ENCODE measurements at regions not wholly inside any gene's neighbourhood (a gene's known extent, or its start where the extent isn't known, plus 50 kb on each side); places are given as distances from the start of the nearest gene placed in this dataset.

DNA sequence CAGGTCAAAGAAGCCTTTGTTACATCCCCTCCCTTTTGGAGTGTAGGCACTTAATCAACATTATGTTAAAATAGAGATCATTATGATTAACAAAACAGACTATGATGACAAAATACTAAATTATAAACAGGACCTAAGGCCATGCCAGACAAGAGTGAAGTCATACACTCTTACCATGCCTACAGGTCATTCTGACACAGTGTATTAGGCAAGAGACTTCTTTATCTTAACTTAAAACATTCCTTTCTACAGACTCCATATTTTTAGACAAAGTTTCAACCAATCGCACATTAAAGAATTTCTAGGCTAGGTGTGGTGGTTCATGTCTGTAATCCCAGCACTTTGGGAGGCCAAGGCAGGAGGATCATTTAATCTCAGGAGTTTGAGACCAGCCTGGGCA, 128.6 kb upstream of the SLC34A2 start:
- no peak for TF ChIP-seq EP300 (IDR thresholded peaks at IDR 0.05; ENCODE audit: low read depth)
- TF ChIP-seq, protein P1, sequence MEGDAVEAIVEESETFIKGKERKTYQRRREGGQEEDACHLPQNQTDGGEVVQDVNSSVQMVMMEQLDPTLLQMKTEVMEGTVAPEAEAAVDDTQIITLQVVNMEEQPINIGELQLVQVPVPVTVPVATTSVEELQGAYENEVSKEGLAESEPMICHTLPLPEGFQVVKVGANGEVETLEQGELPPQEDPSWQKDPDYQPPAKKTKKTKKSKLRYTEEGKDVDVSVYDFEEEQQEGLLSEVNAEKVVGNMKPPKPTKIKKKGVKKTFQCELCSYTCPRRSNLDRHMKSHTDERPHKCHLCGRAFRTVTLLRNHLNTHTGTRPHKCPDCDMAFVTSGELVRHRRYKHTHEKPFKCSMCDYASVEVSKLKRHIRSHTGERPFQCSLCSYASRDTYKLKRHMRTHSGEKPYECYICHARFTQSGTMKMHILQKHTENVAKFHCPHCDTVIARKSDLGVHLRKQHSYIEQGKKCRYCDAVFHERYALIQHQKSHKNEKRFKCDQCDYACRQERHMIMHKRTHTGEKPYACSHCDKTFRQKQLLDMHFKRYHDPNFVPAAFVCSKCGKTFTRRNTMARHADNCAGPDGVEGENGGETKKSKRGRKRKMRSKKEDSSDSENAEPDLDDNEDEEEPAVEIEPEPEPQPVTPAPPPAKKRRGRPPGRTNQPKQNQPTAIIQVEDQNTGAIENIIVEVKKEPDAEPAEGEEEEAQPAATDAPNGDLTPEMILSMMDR (IDR thresholded peaks at IDR 0.05): no peak
- no peak for TF ChIP-seq POLR2AphosphoS5 (IDR thresholded peaks at IDR 0.05)
- no peak for TF ChIP-seq POLR2A (IDR thresholded peaks at IDR 0.05)
